Left ventricle myocardium inferior (tissue), 1 donor: ENCODE measurements at regions not wholly inside any gene's neighbourhood (a gene's known extent, or its start where the extent isn't known, plus 50 kb on each side); places are given as distances from the start of the nearest gene placed in this dataset.
"Not testable (repeated sequence)": the region's sequence is repeated elsewhere in the genome, so short reads cannot be mapped to it uniquely, and the experiment has no call there.

ENCODE experiments used
- DNase-seq: peaks from one replicate; pipeline ENCODE4 v3.0.0-alpha.2; 2020
- H3K27ac ChIP-seq: fragments of 200-600 bp; replicated peaks from 2 replicates; pipeline ENCODE4 v1.8.0; 2021
- H3K27me3 ChIP-seq: fragments of 200-600 bp; 2 replicates; pipeline ENCODE4 v1.8.0; 2021; ENCODE audit warnings: low read depth
- H3K36me3 ChIP-seq: fragments of 200-600 bp; 2 replicates; pipeline ENCODE4 v1.8.0; 2021
- H3K4me1 ChIP-seq: fragments of 200-600 bp; 2 replicates; pipeline ENCODE4 v1.8.0; 2021
- H3K4me3 ChIP-seq: fragments of 200-600 bp; 2 replicates; pipeline ENCODE4 v1.8.0; 2021; ENCODE audit warnings: mild to moderate bottlenecking, moderate library complexity
- H3K9me3 ChIP-seq: fragments of 200-600 bp; replicated peaks from 2 replicates; pipeline ENCODE4 v1.8.0; 2021
- CTCF ChIP-seq: fragments of 200-600 bp; IDR thresholded peaks from 2 replicates; pipeline ENCODE4 v1.8.0; 2021; ENCODE audit warnings: antibody characterized with exemption, mild to moderate bottlenecking, borderline replicate concordance
- intact Hi-C: fragments of 100-400 bp; cut with micrococcal nuclease; formaldehyde crosslinking; loops from one replicate; pipeline ENCODE4 v1.11.0; 2022
- donor health status: DM: no; HTN: yes; CAD: no; lungs with severe emphysema.

- Histone ChIP-seq H3K27me3 (peaks cover 65% of the 10 kb centered on the region), H3K4me3 (no peak overlapping the region), H3K27ac (no peak overlapping the region), H3K36me3 (no peaks in the 10 kb centered on the region), H3K9me3 (no peaks in the 10 kb centered on the region), H3K4me1 (no peaks in the 10 kb centered on the region)
- intact Hi-C loops, result no loop called here
- no peak for DNase-seq
- no peak for TF ChIP-seq CTCF
These were observed 373.2 kb upstream of the PODXL start for GRCh38 chr7:131929632-131930031.

GRCh38 chr7:131927770-131928423, 371.5 kb upstream of the PODXL start:
- H3K27me3 ChIP-seq, result peaks cover 73% of the 10 kb centered on the region
- no peak for TF ChIP-seq CTCF
- intact Hi-C loops, result no loop called here

GRCh38 chr7:131925636-131926035, 369.2 kb upstream of the PODXL start:
- Histone ChIP-seq H3K27ac (no peak overlapping the region), H3K27me3 (peaks cover 65% of the 10 kb centered on the region), H3K4me3 (no peak overlapping the region), H3K4me1 (no peaks in the 10 kb centered on the region), H3K9me3 (no peaks in the 10 kb centered on the region), H3K36me3 (no peaks in the 10 kb centered on the region)
- TF ChIP-seq CTCF, result no peak
- DNase-seq, result no peak
- intact Hi-C loops, result no loop called here

More at GRCh38 chr7:131927770-131928423, 371.5 kb upstream of the PODXL start:
- Histone ChIP-seq H3K36me3 (no peaks in the 10 kb centered on the region), H3K4me1 (no peaks in the 10 kb centered on the region), H3K27ac (no peak overlapping the region), H3K9me3 (no peaks in the 10 kb centered on the region), H3K4me3 (no peak overlapping the region)
- no peak for DNase-seq

- H3K4me3 ChIP-seq, result no peak overlapping the region
- intact Hi-C loops, result no loop called here
- H3K4me1 ChIP-seq, result no peaks in the 10 kb centered on the region
- H3K9me3 ChIP-seq, result no peaks in the 10 kb centered on the region
- no peak for DNase-seq
- TF ChIP-seq CTCF, result no peak
- no peaks in the 10 kb centered on the region for H3K36me3 ChIP-seq
- H3K27ac ChIP-seq, result no peak overlapping the region
- peaks cover 61% of the 10 kb centered on the region for H3K27me3 ChIP-seq
These were observed 368.4 kb upstream of the PODXL start for GRCh38 chr7:131924857-131925256.

- H3K9me3 ChIP-seq, H3K4me3 ChIP-seq, H3K27ac ChIP-seq: not testable (repeated sequence)
These were observed 366.5 kb upstream of the PODXL start for GRCh38 chr7:131922948-131923347.

GRCh38 chr7:131921016-131921415, 364.6 kb upstream of the PODXL start:
- no peak for DNase-seq
- no peak overlapping the region for H3K27ac ChIP-seq
- H3K4me3 ChIP-seq, result no peak overlapping the region
- H3K27me3 ChIP-seq, result peaks cover 28% of the 10 kb centered on the region
- TF ChIP-seq CTCF, result no peak
- H3K4me1 ChIP-seq, result no peaks in the 10 kb centered on the region
- H3K36me3 ChIP-seq, result no peaks in the 10 kb centered on the region
- intact Hi-C loops, result no loop called here
- H3K9me3 ChIP-seq, result no peaks in the 10 kb centered on the region

More at GRCh38 chr7:131922948-131923347, 366.5 kb upstream of the PODXL start:
- DNase-seq, H3K4me1 ChIP-seq, intact Hi-C loops, H3K36me3 ChIP-seq: not testable (repeated sequence)
- peaks cover 42% of the 10 kb centered on the region for H3K27me3 ChIP-seq
